ENCODE measurements at regions not wholly inside any gene's neighbourhood (a gene's known extent, or its start where the extent isn't known, plus 50 kb on each side); places are given as distances from the start of the nearest gene placed in this dataset.

DNA sequence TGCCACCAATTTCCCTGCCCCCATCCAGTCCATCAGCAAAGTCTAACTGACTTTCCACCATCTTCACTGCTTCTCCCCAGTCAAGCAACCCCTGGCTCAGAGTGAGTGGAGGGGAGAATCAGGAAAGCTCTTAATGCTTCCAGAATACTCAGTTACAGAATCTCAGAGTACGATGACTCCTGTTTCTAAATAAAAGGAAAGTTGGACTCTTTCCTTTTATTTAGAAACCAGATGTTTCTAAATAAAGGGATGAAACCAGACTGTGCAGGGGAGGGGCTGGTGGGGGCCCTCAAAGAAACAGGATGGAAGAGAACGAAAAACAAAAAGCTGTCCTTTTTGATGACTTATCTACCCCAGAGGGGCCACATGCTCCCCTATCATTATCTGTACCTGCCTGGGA is 85.2 kb upstream of the PPM1J start (continued):
- TF ChIP-seq, protein P1, sequence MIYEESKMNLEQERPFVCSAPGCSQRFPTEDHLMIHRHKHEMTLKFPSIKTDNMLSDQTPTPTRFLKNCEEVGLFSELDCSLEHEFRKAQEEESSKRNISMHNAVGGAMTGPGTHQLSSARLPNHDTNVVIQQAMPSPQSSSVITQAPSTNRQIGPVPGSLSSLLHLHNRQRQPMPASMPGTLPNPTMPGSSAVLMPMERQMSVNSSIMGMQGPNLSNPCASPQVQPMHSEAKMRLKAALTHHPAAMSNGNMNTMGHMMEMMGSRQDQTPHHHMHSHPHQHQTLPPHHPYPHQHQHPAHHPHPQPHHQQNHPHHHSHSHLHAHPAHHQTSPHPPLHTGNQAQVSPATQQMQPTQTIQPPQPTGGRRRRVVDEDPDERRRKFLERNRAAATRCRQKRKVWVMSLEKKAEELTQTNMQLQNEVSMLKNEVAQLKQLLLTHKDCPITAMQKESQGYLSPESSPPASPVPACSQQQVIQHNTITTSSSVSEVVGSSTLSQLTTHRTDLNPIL (CRISPR knock-in tag; IDR thresholded peaks at IDR 0.05; ENCODE audit: low read depth): no peak
- TF ChIP-seq ESRRG (CRISPR knock-in tag; IDR thresholded peaks at IDR 0.05): no peak
- TF ChIP-seq, protein P2, sequence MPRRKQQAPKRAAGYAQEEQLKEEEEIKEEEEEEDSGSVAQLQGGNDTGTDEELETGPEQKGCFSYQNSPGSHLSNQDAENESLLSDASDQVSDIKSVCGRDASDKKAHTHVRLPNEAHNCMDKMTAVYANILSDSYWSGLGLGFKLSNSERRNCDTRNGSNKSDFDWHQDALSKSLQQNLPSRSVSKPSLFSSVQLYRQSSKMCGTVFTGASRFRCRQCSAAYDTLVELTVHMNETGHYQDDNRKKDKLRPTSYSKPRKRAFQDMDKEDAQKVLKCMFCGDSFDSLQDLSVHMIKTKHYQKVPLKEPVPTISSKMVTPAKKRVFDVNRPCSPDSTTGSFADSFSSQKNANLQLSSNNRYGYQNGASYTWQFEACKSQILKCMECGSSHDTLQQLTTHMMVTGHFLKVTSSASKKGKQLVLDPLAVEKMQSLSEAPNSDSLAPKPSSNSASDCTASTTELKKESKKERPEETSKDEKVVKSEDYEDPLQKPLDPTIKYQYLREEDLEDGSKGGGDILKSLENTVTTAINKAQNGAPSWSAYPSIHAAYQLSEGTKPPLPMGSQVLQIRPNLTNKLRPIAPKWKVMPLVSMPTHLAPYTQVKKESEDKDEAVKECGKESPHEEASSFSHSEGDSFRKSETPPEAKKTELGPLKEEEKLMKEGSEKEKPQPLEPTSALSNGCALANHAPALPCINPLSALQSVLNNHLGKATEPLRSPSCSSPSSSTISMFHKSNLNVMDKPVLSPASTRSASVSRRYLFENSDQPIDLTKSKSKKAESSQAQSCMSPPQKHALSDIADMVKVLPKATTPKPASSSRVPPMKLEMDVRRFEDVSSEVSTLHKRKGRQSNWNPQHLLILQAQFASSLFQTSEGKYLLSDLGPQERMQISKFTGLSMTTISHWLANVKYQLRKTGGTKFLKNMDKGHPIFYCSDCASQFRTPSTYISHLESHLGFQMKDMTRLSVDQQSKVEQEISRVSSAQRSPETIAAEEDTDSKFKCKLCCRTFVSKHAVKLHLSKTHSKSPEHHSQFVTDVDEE (CRISPR knock-in tag; IDR thresholded peaks at IDR 0.05): no peak
- TF ChIP-seq BACH2 (CRISPR knock-in tag; IDR thresholded peaks at IDR 0.05; ENCODE audit: borderline replicate concordance): no peak
- no peak for TF ChIP-seq ZFP30 (CRISPR knock-in tag; IDR thresholded peaks at IDR 0.05)

DNA sequence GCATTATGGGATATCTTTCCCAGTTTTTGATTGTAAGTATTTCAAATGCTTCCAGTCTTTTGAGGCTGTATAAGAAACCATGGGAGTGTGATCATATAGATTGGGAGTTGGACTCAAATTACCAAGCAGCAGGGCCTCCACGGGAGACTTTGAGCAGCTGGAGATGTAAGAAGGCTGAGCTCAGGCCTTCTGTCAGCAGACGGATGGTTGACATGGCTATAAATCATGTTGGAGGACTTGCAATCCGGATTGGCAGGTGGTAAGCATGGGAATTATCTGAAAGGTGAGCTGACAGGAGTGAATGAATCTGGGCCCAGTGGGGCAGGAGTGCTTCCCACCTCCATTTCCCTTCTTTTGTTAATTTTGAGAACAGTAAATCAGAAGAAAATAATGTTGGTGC is 83.2 kb upstream of the PPM1J start:
- TF ChIP-seq SNAI2 (CRISPR knock-in tag; IDR thresholded peaks at IDR 0.05) (no peak), ZFP3 (CRISPR knock-in tag; IDR thresholded peaks at IDR 0.05) (no peak), TCF4 (CRISPR knock-in tag; IDR thresholded peaks at IDR 0.05; ENCODE audit: borderline replicate concordance) (no peak), ZNF565 (CRISPR knock-in tag; conservative IDR thresholded peaks at IDR 0.05; ENCODE audit: low read depth) (no peak), ESRRG (CRISPR knock-in tag; IDR thresholded peaks at IDR 0.05) (no peak), OSR1 (CRISPR knock-in tag; IDR thresholded peaks at IDR 0.05) (no peak), ZFP30 (CRISPR knock-in tag; IDR thresholded peaks at IDR 0.05) (no peak), TOX (CRISPR knock-in tag; IDR thresholded peaks at IDR 0.05; ENCODE audit: borderline replicate concordance) (no peak), CSDC2 (CRISPR knock-in tag; IDR thresholded peaks at IDR 0.05) (no peak), GLIS3 (CRISPR knock-in tag; IDR thresholded peaks at IDR 0.05) (no peak), ARNTL (CRISPR knock-in tag; IDR thresholded peaks at IDR 0.05; ENCODE audit: borderline replicate concordance, low read depth) (no peak), ZNF8 (CRISPR knock-in tag; IDR thresholded peaks at IDR 0.05) (no peak), PPARA (CRISPR knock-in tag; IDR thresholded peaks at IDR 0.05; ENCODE audit: borderline replicate concordance) (no peak), RARB (CRISPR knock-in tag; IDR thresholded peaks at IDR 0.05) (no peak), ISL1 (CRISPR knock-in tag; IDR thresholded peaks at IDR 0.05) (no peak), ZNF70 (CRISPR knock-in tag; IDR thresholded peaks at IDR 0.05) (no peak)
- TF ChIP-seq, protein P1 (CRISPR knock-in tag; IDR thresholded peaks at IDR 0.05; ENCODE audit: low read depth): no peak
- TF ChIP-seq, protein P2 (CRISPR knock-in tag; IDR thresholded peaks at IDR 0.05): no peak
- TF ChIP-seq, protein P3, sequence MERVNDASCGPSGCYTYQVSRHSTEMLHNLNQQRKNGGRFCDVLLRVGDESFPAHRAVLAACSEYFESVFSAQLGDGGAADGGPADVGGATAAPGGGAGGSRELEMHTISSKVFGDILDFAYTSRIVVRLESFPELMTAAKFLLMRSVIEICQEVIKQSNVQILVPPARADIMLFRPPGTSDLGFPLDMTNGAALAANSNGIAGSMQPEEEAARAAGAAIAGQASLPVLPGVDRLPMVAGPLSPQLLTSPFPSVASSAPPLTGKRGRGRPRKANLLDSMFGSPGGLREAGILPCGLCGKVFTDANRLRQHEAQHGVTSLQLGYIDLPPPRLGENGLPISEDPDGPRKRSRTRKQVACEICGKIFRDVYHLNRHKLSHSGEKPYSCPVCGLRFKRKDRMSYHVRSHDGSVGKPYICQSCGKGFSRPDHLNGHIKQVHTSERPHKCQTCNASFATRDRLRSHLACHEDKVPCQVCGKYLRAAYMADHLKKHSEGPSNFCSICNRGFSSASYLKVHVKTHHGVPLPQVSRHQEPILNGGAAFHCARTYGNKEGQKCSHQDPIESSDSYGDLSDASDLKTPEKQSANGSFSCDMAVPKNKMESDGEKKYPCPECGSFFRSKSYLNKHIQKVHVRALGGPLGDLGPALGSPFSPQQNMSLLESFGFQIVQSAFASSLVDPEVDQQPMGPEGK (CRISPR knock-in tag; IDR thresholded peaks at IDR 0.05; ENCODE audit: borderline replicate concordance): no peak
- TF ChIP-seq, protein P4, sequence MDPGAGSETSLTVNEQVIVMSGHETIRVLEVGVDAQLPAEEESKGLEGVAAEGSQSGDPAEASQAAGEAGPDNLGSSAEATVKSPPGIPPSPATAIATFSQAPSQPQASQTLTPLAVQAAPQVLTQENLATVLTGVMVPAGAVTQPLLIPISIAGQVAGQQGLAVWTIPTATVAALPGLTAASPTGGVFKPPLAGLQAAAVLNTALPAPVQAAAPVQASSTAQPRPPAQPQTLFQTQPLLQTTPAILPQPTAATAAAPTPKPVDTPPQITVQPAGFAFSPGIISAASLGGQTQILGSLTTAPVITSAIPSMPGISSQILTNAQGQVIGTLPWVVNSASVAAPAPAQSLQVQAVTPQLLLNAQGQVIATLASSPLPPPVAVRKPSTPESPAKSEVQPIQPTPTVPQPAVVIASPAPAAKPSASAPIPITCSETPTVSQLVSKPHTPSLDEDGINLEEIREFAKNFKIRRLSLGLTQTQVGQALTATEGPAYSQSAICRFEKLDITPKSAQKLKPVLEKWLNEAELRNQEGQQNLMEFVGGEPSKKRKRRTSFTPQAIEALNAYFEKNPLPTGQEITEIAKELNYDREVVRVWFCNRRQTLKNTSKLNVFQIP (CRISPR knock-in tag; IDR thresholded peaks at IDR 0.05; ENCODE audit: borderline replicate concordance, low read depth): no peak

More for the DNA sequence above, 83.2 kb upstream of the PPM1J start:
- ATAC-seq: no peak
